Trophoblast cell (in vitro differentiated cells and primary cell): ENCODE measurements at regions not wholly inside any gene's neighbourhood (a gene's known extent, or its start where the extent isn't known, plus 50 kb on each side); places are given as distances from the start of the nearest gene placed in this dataset.
"Not testable (repeated sequence)": the region's sequence is repeated elsewhere in the genome, so short reads cannot be mapped to it uniquely, and the experiment has no call there.

Experiments used
- DNase-seq, 2 donors: peaks; one replicate each; pipeline ENCODE4 v3.0.0-alpha.2; 2016
- H2AFZ ChIP-seq: 2 replicates; pipeline ENCODE4 v1.6.1; 2013; ENCODE audit warnings: low read length, moderate library complexity, mild to moderate bottlenecking; ENCODE audit not compliant: insufficient read depth, poor library complexity
- H2AK5ac ChIP-seq: 2 replicates; pipeline ENCODE4 v1.6.1; 2013; ENCODE audit warnings: mild to moderate bottlenecking, low read length
- H2BK120ac ChIP-seq: 2 replicates; pipeline ENCODE4 v1.6.1; 2013; ENCODE audit warnings: low read length, mild to moderate bottlenecking, moderate library complexity; ENCODE audit not compliant: insufficient read depth, poor library complexity
- H2BK12ac ChIP-seq: 2 replicates; pipeline ENCODE4 v1.6.1; 2013; ENCODE audit warnings: mild to moderate bottlenecking, low read length, moderate library complexity
- H2BK5ac ChIP-seq: 2 replicates; pipeline ENCODE4 v1.6.1; 2013; ENCODE audit warnings: low read length, low read depth, moderate library complexity, mild to moderate bottlenecking; ENCODE audit not compliant: poor library complexity
- H3K14ac ChIP-seq: 2 replicates; pipeline ENCODE4 v1.6.1; 2013; ENCODE audit warnings: mild to moderate bottlenecking, low read length
- H3K18ac ChIP-seq: 2 replicates; pipeline ENCODE4 v1.6.1; 2013; ENCODE audit warnings: mild to moderate bottlenecking, low read length
- H3K23ac ChIP-seq: 2 replicates; pipeline ENCODE4 v1.6.1; 2013; ENCODE audit warnings: low read length
- H3K27ac ChIP-seq: 2 replicates; pipeline ENCODE4 v1.5.1; 2013; ENCODE audit warnings: low read depth, mild to moderate bottlenecking, inconsistent platforms, low read length, moderate library complexity
- H3K27me3 ChIP-seq: 2 replicates; pipeline ENCODE4 v1.6.1; 2013; ENCODE audit warnings: inconsistent platforms, mild to moderate bottlenecking, low read length, moderate library complexity; ENCODE audit not compliant: insufficient read depth
- H3K36me3 ChIP-seq, 2 experiments: 1 replicate in 1 of 2; 2 replicates in 1 of 2; pipeline ENCODE4 v1.6.1; 2013; ENCODE audit warnings: low read length in 2 of 2, mild to moderate bottlenecking in 2 of 2, moderate library complexity in 1 of 2; ENCODE audit not compliant: insufficient read depth in 2 of 2, control insufficient read depth in 1 of 2
- H3K4ac ChIP-seq: 2 replicates; pipeline ENCODE4 v1.6.1; 2013; ENCODE audit warnings: low read depth, mild to moderate bottlenecking, low read length, moderate library complexity
- H3K4me1 ChIP-seq, 2 experiments: 1 replicate in 1 of 2; 2 replicates in 1 of 2; pipeline ENCODE4 v1.6.1; 2013; ENCODE audit warnings: low read length in 2 of 2, mild to moderate bottlenecking in 2 of 2, moderate library complexity in 1 of 2; ENCODE audit not compliant: insufficient read depth in 2 of 2, control insufficient read depth in 1 of 2
- H3K4me2 ChIP-seq: 2 replicates; pipeline ENCODE4 v1.6.1; 2013; ENCODE audit warnings: inconsistent platforms, mild to moderate bottlenecking, low read length, moderate library complexity
- H3K4me3 ChIP-seq: 2 replicates; pipeline ENCODE4 v1.5.1; 2013; ENCODE audit warnings: mild to moderate bottlenecking, low read depth, low read length, inconsistent platforms
- H3K79me1 ChIP-seq: one replicate; pipeline ENCODE4 v1.6.1; 2013; ENCODE audit warnings: low read length
- H3K79me2 ChIP-seq: 2 replicates; pipeline ENCODE4 v1.6.1; 2013; ENCODE audit warnings: low read length, mild to moderate bottlenecking; ENCODE audit not compliant: control insufficient read depth, insufficient read depth, poor library complexity
- H3K9ac ChIP-seq: 2 replicates; pipeline ENCODE4 v1.6.1; 2013; ENCODE audit warnings: mild to moderate bottlenecking, low read length
- H3K9me3 ChIP-seq: 2 replicates; pipeline ENCODE4 v1.6.1; 2013; ENCODE audit warnings: low read depth, mild to moderate bottlenecking, control low read depth, inconsistent platforms, low read length; ENCODE audit not compliant: insufficient read depth
- H4K12ac ChIP-seq: 2 replicates; pipeline ENCODE4 v1.6.1; 2013; ENCODE audit warnings: low read depth, mild to moderate bottlenecking, low read length, moderate library complexity
- H4K8ac ChIP-seq: 2 replicates; pipeline ENCODE4 v1.6.1; 2013; ENCODE audit warnings: low read depth, mild to moderate bottlenecking, low read length, moderate library complexity
- H4K91ac ChIP-seq: one replicate; pipeline ENCODE4 v1.6.1; 2013; ENCODE audit warnings: low read depth, mild to moderate bottlenecking, low read length, moderate library complexity
- WGBS: extraction: QIAGEN DNeasy Blood & Tissue Kit; methylation state at CpG from one replicate; pipeline ENCODE4 v1.1.7; 2013; ENCODE audit warnings: missing lambda C conversion rate; ENCODE audit not compliant: insufficient read length, insufficient coverage; ENCODE audit errors: extremely low coverage; 5-methylcytosine and 5-hydroxymethylcytosine counted together

GRCh38 chrX:63270873-63271272 is 80.3 kb downstream of the SPIN4 start:
- H4K8ac ChIP-seq, result no peak overlapping the region
- H3K4me2 ChIP-seq, result no peak overlapping the region
- H3K23ac ChIP-seq, result no peak overlapping the region
- no peaks in the 10 kb centered on the region for H3K4me1 ChIP-seq
- no peaks in the 10 kb centered on the region for H3K36me3 ChIP-seq
- no peak overlapping the region for H3K27ac ChIP-seq
- no peaks in the 10 kb centered on the region for H3K9me3 ChIP-seq
- H3K18ac ChIP-seq, result no peak overlapping the region
- no peaks in the 10 kb centered on the region for H3K27me3 ChIP-seq
- no peak overlapping the region for H3K14ac ChIP-seq
- H3K4me3 ChIP-seq, result no peak overlapping the region
- H4K91ac ChIP-seq, result no peak overlapping the region
- no peak overlapping the region for H2BK12ac ChIP-seq
- H2BK5ac ChIP-seq, result no peak overlapping the region
- no peak overlapping the region for H2BK120ac ChIP-seq
- H3K9ac ChIP-seq, result no peak overlapping the region
- H4K12ac ChIP-seq, result no peak overlapping the region
- no peak for DNase-seq
- WGBS, result no CpG with 5 or more reads among the region's 8 CpGs
- no peaks in the 10 kb centered on the region for H3K79me1 ChIP-seq
- no peaks in the 10 kb centered on the region for H3K79me2 ChIP-seq
- no peak overlapping the region for H2AFZ ChIP-seq
- H2AK5ac ChIP-seq, result no peak overlapping the region
- no peak overlapping the region for H3K4ac ChIP-seq

GRCh38 chrX:63258144-63258543 is 93.0 kb downstream of the SPIN4 start:
- H2BK120ac ChIP-seq, result no peak overlapping the region
- H2BK12ac ChIP-seq, result no peak overlapping the region
- no peaks in the 10 kb centered on the region for H3K4me1 ChIP-seq
- H3K23ac ChIP-seq, result no peak overlapping the region
- no peak overlapping the region for H2AK5ac ChIP-seq
- no peak overlapping the region for H3K14ac ChIP-seq
- no peaks in the 10 kb centered on the region for H3K36me3 ChIP-seq
- no peak overlapping the region for H2AFZ ChIP-seq
- no peak overlapping the region for H3K9ac ChIP-seq
- H4K91ac ChIP-seq, result no peak overlapping the region
- H4K12ac ChIP-seq, result no peak overlapping the region
- H3K27ac ChIP-seq, result no peak overlapping the region
- H3K27me3 ChIP-seq, result no peaks in the 10 kb centered on the region
- H3K9me3 ChIP-seq, result no peaks in the 10 kb centered on the region
- H3K79me2 ChIP-seq, result no peaks in the 10 kb centered on the region
- H3K4me2 ChIP-seq, result no peak overlapping the region
- no peak overlapping the region for H3K4me3 ChIP-seq
- no peak overlapping the region for H3K4ac ChIP-seq
- no peak overlapping the region for H4K8ac ChIP-seq
- no peak overlapping the region for H3K18ac ChIP-seq
- H3K79me1 ChIP-seq, result no peaks in the 10 kb centered on the region
- no peak for DNase-seq
- WGBS, result no CpG with 5 or more reads among the region's 1 CpG
- H2BK5ac ChIP-seq, result no peak overlapping the region

GRCh38 chrX:63250253-63250868 is 100.8 kb downstream of the SPIN4 start:
- H4K8ac ChIP-seq, result no peak overlapping the region
- H3K4me3 ChIP-seq, result no peak overlapping the region
- H3K14ac ChIP-seq, result no peak overlapping the region
- no peaks in the 10 kb centered on the region for H3K79me1 ChIP-seq
- no peak overlapping the region for H2AK5ac ChIP-seq
- no peak overlapping the region for H3K18ac ChIP-seq
- no peak overlapping the region for H3K4ac ChIP-seq
- H3K4me2 ChIP-seq, result no peak overlapping the region
- H2BK12ac ChIP-seq, result no peak overlapping the region
- no peak overlapping the region for H2BK120ac ChIP-seq
- H3K36me3 ChIP-seq, result no peaks in the 10 kb centered on the region
- H3K79me2 ChIP-seq, result no peaks in the 10 kb centered on the region
- no peak overlapping the region for H4K91ac ChIP-seq
- H3K27ac ChIP-seq, result no peak overlapping the region
- DNase-seq, result peak; percentile 17 to 83
- H2BK5ac ChIP-seq, result no peak overlapping the region
- no CpG with 5 or more reads among the region's 3 CpGs for WGBS
- H3K9me3 ChIP-seq, result no peaks in the 10 kb centered on the region
- no peak overlapping the region for H4K12ac ChIP-seq
- no peak overlapping the region for H3K23ac ChIP-seq
- H3K9ac ChIP-seq, result no peak overlapping the region
- no peaks in the 10 kb centered on the region for H3K27me3 ChIP-seq
- no peak overlapping the region for H2AFZ ChIP-seq
- H3K4me1 ChIP-seq, result no peaks in the 10 kb centered on the region

- H3K4me2 ChIP-seq, H3K9me3 ChIP-seq, DNase-seq, H2BK5ac ChIP-seq, H3K79me1 ChIP-seq, H3K4ac ChIP-seq, H4K8ac ChIP-seq, H3K27ac ChIP-seq, H4K91ac ChIP-seq, H3K14ac ChIP-seq, H3K79me2 ChIP-seq, H4K12ac ChIP-seq, H3K9ac ChIP-seq, H2BK12ac ChIP-seq, H2BK120ac ChIP-seq, H3K18ac ChIP-seq, H2AFZ ChIP-seq, H3K36me3 ChIP-seq, H3K23ac ChIP-seq, H3K27me3 ChIP-seq, H2AK5ac ChIP-seq, H3K4me1 ChIP-seq, H3K4me3 ChIP-seq: not testable (repeated sequence)
- no CpG with 5 or more reads among the region's 2 CpGs for WGBS
These were observed 108.4 kb downstream of the SPIN4 start for GRCh38 chrX:63242689-63243088.
